Uterus (tissue), 3 donors: ENCODE measurements at regions not wholly inside any gene's neighbourhood (a gene's known extent, or its start where the extent isn't known, plus 50 kb on each side); places are given as distances from the start of the nearest gene placed in this dataset.

Experiments used
- DNase-seq, 2 donors: peaks; one replicate each; pipeline ENCODE4 v3.0.0-alpha.2; 2019 to 2020
- H3K27ac ChIP-seq, 2 donors: fragments of 200-600 bp; sonication (generic); 1 replicate in 1 of 2; 2 replicates in 1 of 2; pipeline ENCODE4 v1.5.1; 2016 to 2018
- H3K27me3 ChIP-seq, 2 donors: fragments of 200-600 bp; sonication (generic); one replicate each; pipeline ENCODE4 v1.5.1; 2018 to 2019; ENCODE audit warnings: control low read depth in 1 of 2
- H3K36me3 ChIP-seq, 2 donors: fragments of 200-600 bp; sonication (generic); one replicate each; pipeline ENCODE4 v1.5.1; 2019; ENCODE audit warnings: control low read depth in 1 of 2
- H3K4me1 ChIP-seq, 2 donors: fragments of 200-600 bp; sonication (generic); one replicate each; pipeline ENCODE4 v1.5.1; 2018 to 2019; ENCODE audit warnings: control low read depth in 1 of 2
- H3K4me3 ChIP-seq, 2 donors: fragments of 200-600 bp; sonication (generic); 1 replicate in 1 of 2; 2 replicates in 1 of 2; pipeline ENCODE4 v1.5.1; 2018 to 2019; ENCODE audit warnings: mild to moderate bottlenecking in 1 of 2
- H3K9me3 ChIP-seq, 2 donors: fragments of 200-600 bp; sonication (generic); one replicate each; pipeline ENCODE4 v1.5.1; 2019; ENCODE audit warnings: control low read depth in 1 of 2
- CTCF ChIP-seq, 4 experiments: fragments of 200-600 bp in 2 of 4; fragments of 450-650 bp in 2 of 4; sonication (generic) in 2 of 4; IDR thresholded peaks; one replicate each; pipeline ENCODE4 v1.5.1; 2016 to 2019; ENCODE audit warnings: antibody characterized with exemption in 4 of 4, mild to moderate bottlenecking in 2 of 4, moderate library complexity in 1 of 4
- POLR2A ChIP-seq, 2 donors: fragments of 450-650 bp; IDR thresholded peaks; one replicate each; pipeline ENCODE4 v1.6.1; 2016; ENCODE audit warnings: antibody characterized with exemption in 2 of 2, mild to moderate bottlenecking in 1 of 2, moderate library complexity in 1 of 2
- intact Hi-C: fragments of 100-400 bp; cut with DNase I; formaldehyde crosslinking; loops from one replicate; pipeline ENCODE4 v1.15.1; 2023; ENCODE audit warnings: low total_unique reads
- donor health status: DM: yes; HTN: yes; CAD: no.

DNA sequence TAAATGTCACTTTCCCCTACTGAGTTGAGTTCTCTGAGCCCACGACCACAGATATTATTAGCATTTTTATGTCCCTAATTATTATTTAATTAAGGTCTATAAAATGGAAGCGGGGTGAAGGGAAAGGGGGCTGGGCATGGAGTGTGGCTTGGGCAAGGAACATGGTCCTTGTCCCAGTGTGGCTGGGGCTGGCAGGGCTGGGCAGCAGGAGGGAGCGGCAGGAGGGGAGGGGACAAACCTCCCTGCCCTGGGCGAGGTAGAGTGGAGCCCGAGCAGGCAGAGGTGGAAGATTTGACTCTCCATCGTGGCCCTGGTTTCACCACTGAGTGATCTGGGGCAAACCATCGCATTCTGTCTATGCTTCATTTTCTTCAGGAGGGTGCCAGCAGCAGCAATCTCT is 402.9 kb upstream of the C2CD4B start:
- H3K27ac ChIP-seq: no peak overlapping the region
- TF ChIP-seq CTCF (IDR thresholded peaks at IDR 0.05) (no peak), POLR2A (IDR thresholded peaks at IDR 0.05) (no peak)
- H3K36me3 ChIP-seq: no peaks in the 10 kb centered on the region
- intact Hi-C loops: no loop called here
- H3K9me3 ChIP-seq: no peaks in the 10 kb centered on the region
- no peaks in the 10 kb centered on the region for H3K4me1 ChIP-seq
- no peak for DNase-seq
- H3K27me3 ChIP-seq: no peaks in the 10 kb centered on the region
- H3K4me3 ChIP-seq: no peak overlapping the region

DNA sequence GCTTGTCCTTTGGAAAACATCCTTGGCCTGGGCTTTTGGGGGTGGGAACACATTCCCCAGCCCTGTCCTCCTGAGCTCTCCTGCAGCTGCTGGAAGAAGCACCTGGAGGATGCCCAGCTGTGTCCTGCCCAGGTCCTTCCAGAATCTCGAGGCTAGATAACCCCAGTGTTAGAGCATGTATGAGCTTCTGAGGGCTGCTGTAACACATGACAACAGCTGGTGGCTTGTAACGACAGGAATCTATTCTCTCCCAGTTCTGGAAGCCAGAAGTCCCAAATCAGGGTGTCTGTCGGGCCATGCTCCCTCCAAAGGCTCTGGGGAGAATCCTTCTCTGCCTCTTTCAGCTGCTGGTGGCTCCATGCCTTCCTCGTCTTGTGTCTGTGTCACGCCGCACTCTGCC is 403.6 kb upstream of the C2CD4B start:
- no peaks in the 10 kb centered on the region for H3K27me3 ChIP-seq
- H3K9me3 ChIP-seq: no peaks in the 10 kb centered on the region
- H3K4me1 ChIP-seq: no peaks in the 10 kb centered on the region
- intact Hi-C loops: no loop called here
- DNase-seq: no peak
- H3K36me3 ChIP-seq: no peaks in the 10 kb centered on the region
- TF ChIP-seq POLR2A (IDR thresholded peaks at IDR 0.05): no peak
- TF ChIP-seq CTCF (IDR thresholded peaks at IDR 0.05): no peak
- no peak overlapping the region for H3K4me3 ChIP-seq
- H3K27ac ChIP-seq: no peak overlapping the region

GRCh38 chr15:62569460-62570404 is 404.6 kb upstream of the C2CD4B start:
- intact Hi-C loops: no loop called here
- Histone ChIP-seq H3K9me3 (no peaks in the 10 kb centered on the region), H3K4me1 (no peaks in the 10 kb centered on the region), H3K36me3 (no peaks in the 10 kb centered on the region), H3K27ac (no peak overlapping the region), H3K27me3 (no peaks in the 10 kb centered on the region), H3K4me3 (no peak overlapping the region)
- TF ChIP-seq POLR2A (IDR thresholded peaks at IDR 0.05): no peak
- no peak for TF ChIP-seq CTCF (IDR thresholded peaks at IDR 0.05)
- no peak for DNase-seq

- no peak for TF ChIP-seq POLR2A (IDR thresholded peaks at IDR 0.05)
- TF ChIP-seq CTCF (IDR thresholded peaks at IDR 0.05): no peak
- Histone ChIP-seq H3K27me3 (no peaks in the 10 kb centered on the region), H3K4me1 (no peaks in the 10 kb centered on the region), H3K9me3 (no peaks in the 10 kb centered on the region), H3K27ac (no peak overlapping the region), H3K4me3 (no peak overlapping the region), H3K36me3 (no peaks in the 10 kb centered on the region)
- no peak for DNase-seq
- intact Hi-C loops: no loop called here
These were observed 405.3 kb upstream of the C2CD4B start for GRCh38 chr15:62570405-62570783.

GRCh38 chr15:62571072-62571471 is 406.0 kb upstream of the C2CD4B start:
- no peaks in the 10 kb centered on the region for H3K9me3 ChIP-seq
- no peak overlapping the region for H3K27ac ChIP-seq
- no peaks in the 10 kb centered on the region for H3K36me3 ChIP-seq
- intact Hi-C loops: no loop called here
- no peaks in the 10 kb centered on the region for H3K4me1 ChIP-seq
- DNase-seq: no peak
- TF ChIP-seq POLR2A (IDR thresholded peaks at IDR 0.05): no peak
- TF ChIP-seq CTCF (IDR thresholded peaks at IDR 0.05): no peak
- no peaks in the 10 kb centered on the region for H3K27me3 ChIP-seq
- no peak overlapping the region for H3K4me3 ChIP-seq
